ENCODE measurements at regions not wholly inside any gene's neighbourhood (a gene's known extent, or its start where the extent isn't known, plus 50 kb on each side); places are given as distances from the start of the nearest gene placed in this dataset.

DNA sequence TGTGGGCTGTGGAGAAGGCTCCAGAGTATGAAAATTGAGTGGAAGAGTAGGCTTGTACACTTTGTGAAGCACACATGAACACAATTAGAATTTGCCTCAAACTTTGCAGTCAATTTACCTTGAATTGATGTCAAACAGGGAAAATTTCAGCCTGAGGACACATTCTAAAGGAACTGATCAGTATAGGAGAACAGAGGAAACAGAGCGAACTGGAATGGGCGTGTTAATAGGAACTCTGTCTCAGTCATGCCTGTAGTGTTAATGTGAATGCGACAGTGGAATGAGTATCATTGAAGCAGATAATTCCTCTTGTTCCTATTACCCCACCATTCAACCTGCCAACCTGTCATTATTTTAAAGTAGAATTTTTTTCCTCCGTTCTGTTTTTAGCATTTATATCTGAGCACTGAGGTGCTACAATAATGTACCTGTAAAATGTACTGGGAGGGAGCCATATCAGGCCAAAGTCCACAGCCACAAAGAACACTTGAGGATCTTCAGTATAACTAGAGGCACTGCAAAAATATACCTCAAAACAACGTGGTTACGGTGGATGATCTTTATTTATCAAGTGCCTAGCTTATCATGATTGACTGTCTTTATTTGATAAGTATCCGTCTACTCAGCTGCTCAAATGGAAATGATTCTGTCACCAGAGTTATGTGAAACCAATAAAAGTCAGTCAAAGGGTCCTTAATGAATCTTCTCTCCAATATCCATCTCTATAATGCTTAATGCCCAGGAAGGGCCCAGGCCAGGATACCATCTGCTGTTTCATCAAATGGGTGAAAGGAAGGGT, 125.3 kb upstream of the STMND1 start:
- H3K4me3 ChIP-seq (ENCODE audit: low read depth, low read length): no peak overlapping the region

- H3K4me3 ChIP-seq (ENCODE audit: low read depth, low read length): no peak overlapping the region
Observed at GRCh38 chr6:16974704-16975359, 127.0 kb upstream of the STMND1 start.

GRCh38 chr6:16974387-16974673, 127.5 kb upstream of the STMND1 start:
- H3K4me3 ChIP-seq (ENCODE audit: low read depth, low read length): no peak overlapping the region

DNA sequence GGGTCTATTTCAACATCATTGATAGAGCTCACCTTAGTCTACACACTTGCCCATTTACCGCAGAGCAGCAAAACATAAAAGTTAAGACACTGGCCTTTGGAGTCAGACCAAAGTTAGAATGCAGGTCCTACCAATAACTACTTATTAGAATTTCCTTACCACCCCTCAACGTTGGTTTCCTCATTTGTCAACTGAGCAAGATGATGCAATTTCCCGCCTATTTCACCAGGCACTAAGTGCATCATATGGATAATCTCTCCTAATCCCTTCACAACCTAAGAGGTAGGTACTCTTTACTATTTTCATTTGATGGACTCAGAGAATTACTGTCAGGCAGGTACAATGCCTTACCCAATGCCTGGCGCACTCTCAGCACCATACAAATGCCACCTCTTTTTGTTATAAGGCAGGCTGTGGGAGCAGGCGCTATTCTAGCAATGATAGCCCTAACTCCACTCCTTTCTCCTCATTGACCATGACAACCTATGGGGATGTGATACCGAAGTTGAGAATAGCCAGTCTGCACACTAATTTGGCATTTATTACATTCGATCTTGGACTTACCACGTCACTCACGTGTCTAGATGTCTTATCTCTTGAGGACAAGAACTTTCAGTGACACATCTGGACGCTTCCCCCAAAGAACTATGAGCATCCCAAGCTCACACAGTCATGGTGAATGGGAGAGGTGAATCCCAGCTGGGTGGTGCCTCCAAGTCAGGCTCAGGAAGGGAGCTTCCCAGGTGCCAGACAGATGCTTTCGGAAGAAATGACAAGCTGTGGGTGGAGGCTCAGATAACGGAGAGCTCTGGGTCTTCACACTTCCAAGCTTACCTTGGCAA, 128.1 kb upstream of the STMND1 start:
- H3K4me3 ChIP-seq (ENCODE audit: low read depth, low read length): no peak overlapping the region

DNA sequence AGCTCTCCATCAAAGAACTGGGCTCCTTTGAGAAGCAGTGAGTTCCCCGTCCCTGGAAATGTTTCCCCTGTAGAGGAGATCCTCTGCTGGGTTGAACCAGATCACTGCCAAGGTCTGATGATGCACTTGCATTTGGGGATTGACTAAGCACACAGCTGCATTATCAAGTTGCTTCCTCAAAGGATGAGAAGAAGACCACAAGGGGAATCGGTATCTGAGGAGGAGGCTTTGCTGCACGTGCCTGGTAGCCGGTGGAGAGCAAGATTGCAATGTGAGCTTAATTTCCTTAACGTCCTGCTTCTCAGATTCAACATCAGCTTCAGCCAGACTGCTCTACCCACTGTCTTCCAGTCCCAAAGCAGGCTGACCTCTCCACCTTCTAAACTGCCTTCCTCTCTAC, 128.8 kb upstream of the STMND1 start:
- no peak overlapping the region for H3K4me3 ChIP-seq (ENCODE audit: low read depth, low read length)

GRCh38 chr6:16972535-16972934, 129.3 kb upstream of the STMND1 start:
- H3K4me3 ChIP-seq (ENCODE audit: low read depth, low read length): no peak overlapping the region

DNA sequence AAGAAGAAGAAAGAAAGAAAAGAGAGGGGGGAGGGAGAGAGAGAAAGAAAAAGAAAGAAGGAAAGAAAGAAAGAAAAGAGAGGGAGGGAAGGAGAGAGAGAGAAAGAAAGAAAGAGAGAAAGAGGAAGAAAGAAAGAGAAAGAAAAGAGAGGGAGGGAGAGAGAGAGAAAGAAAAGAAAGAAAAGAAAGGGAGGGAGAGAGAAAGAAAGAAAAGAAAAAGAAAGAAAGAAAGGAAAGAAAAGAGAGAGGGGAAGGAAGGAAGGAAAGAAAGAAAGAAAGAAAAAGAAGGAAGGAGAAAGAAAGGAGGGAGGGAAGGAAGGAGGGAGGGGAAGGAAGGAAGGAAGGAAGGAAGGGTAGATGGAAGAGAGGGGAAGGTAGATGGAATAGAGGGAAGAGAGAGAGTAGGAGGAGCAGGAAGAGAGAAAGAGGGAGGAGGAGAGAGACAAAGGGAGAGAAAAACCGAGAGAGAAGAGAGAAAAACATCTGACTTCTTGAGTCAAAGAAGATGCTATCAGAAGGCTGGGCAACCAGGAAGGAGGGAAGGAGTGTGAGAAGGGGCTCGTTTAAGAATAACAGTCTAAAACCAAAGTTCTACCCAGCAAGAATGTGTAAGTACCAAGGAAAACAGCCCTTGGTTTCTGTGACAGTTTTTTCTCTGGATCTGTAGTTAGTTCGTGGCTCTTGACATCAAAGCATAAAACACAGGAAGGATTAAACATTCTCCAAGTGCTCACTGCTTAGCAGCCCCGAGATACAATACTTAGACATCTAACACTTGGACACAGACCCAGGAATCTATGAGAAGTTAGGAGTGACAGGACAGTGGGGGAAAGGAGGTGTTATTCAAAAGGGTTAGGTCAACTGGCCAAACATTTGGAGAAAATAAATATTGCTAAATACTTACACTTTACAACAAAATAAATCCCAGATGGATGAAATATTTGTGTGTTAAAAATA, 131.9 kb upstream of the STMND1 start:
- no peak overlapping the region for H3K4me3 ChIP-seq (ENCODE audit: low read depth, low read length)

GRCh38 chr6:16968101-16968500, 133.7 kb upstream of the STMND1 start:
- H3K4me3 ChIP-seq (ENCODE audit: low read depth, low read length): no peak overlapping the region

- no peak overlapping the region for H3K4me3 ChIP-seq (ENCODE audit: low read depth, low read length)
Observed at GRCh38 chr6:16967470-16967817, 134.4 kb upstream of the STMND1 start.

DNA sequence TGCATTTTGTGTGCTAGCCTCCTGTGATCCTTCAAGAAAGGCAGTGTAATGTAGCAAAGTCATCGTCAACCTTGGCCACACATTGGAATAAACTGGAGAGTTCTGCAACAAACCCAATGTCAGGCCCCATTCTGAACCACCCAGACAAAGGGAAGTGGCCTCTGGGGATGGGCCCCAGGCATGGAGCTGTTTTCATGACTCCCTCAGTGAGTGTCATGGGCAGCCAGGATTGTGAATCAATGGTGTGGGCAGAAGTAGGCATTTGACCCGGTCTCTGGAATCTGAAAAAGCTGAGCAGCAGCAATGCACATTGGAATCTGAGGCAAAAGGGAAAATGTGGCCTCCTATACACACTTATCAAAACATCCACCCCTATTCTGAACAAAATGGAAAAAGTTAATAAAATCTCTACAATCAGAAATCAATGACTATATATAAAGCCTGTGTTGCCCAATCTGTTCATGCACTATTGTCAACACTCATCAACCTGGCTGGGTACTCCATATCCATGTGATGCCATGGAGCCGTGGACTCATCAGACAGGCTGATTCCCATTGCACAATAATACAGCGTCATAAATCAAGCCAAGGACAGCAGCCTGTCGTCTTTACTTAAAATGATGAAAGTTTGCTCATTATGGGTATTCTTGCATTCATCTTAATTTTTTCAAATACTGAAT, 134.9 kb upstream of the STMND1 start:
- H3K4me3 ChIP-seq (ENCODE audit: low read depth, low read length): no peak overlapping the region

GRCh38 chr6:16965689-16966088, 136.2 kb upstream of the STMND1 start:
- no peak overlapping the region for H3K4me3 ChIP-seq (ENCODE audit: low read depth, low read length)

- H3K4me3 ChIP-seq (ENCODE audit: low read depth, low read length): no peak overlapping the region
Observed at GRCh38 chr6:16964553-16965499, 137.0 kb upstream of the STMND1 start.

- no peak overlapping the region for H3K4me3 ChIP-seq (ENCODE audit: low read depth, low read length)
Observed at GRCh38 chr6:16961577-16961976, 140.3 kb upstream of the STMND1 start.

DNA sequence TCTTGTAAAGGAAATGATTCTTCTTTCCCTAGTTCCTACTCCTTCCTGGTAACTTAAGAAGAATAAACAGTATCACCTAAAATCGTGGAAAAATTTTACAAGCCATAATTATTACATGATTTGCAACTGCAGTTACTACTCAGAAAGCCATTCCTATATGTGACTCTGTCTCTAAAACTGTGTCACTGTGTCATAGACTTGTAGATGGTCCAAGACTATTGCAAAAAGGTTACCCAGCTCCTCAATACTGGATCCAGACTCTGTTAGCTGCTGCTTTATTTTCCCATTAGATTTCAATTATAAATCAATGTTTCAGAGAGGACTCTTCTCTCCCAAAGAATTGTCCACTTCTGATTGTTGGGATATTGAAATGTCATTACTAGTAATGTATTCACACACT, 142.1 kb upstream of the STMND1 start:
- no peak overlapping the region for H3K4me3 ChIP-seq (ENCODE audit: low read depth, low read length)

GRCh38 chr6:16956361-16956760, 145.5 kb upstream of the STMND1 start:
- H3K4me3 ChIP-seq (ENCODE audit: low read depth, low read length): no peak overlapping the region

DNA sequence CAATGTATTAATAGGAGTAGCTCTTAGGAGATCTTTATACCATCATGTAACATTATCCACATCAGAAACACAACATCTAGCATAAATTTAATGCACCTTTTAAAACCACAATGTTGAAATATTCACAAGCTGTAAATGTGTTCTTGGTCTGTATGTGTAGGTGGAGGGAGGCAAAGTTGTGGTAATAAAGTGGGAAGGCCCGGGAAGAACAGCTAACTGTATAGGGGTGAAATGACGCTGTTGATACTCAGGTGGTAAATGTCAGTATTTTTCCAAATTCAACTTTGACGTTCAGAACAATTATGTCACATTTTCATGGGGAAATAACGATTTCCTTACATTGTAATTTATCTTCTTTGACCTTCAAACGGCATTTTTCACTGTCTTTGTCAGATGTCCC, 146.0 kb upstream of the STMND1 start:
- no peak overlapping the region for H3K4me3 ChIP-seq (ENCODE audit: low read depth, low read length)

GRCh38 chr6:16953905-16954304, 147.9 kb upstream of the STMND1 start:
- H3K4me3 ChIP-seq (ENCODE audit: low read depth, low read length): no peak overlapping the region

- H3K4me3 ChIP-seq (ENCODE audit: low read depth, low read length): no peak overlapping the region
Observed at GRCh38 chr6:16953446-16953845, 148.4 kb upstream of the STMND1 start.

GRCh38 chr6:16950825-16951495, 150.9 kb upstream of the STMND1 start:
- no peak overlapping the region for H3K4me3 ChIP-seq (ENCODE audit: low read depth, low read length)
